NCI-H1105 treated with DMSO at 0.1 percent for 48 hours (cell line): ENCODE measurements at regions not wholly inside any gene's neighbourhood (a gene's known extent, or its start where the extent isn't known, plus 50 kb on each side); places are given as distances from the start of the nearest gene placed in this dataset.
"Not testable (repeated sequence)": the region's sequence is repeated elsewhere in the genome, so short reads cannot be mapped to it uniquely, and the experiment has no call there.

ENCODE experiments used
- DNase-seq: peaks from one replicate; lab custom pipeline; 2025; lab: John Stamatoyannopoulos, UW

DNA sequence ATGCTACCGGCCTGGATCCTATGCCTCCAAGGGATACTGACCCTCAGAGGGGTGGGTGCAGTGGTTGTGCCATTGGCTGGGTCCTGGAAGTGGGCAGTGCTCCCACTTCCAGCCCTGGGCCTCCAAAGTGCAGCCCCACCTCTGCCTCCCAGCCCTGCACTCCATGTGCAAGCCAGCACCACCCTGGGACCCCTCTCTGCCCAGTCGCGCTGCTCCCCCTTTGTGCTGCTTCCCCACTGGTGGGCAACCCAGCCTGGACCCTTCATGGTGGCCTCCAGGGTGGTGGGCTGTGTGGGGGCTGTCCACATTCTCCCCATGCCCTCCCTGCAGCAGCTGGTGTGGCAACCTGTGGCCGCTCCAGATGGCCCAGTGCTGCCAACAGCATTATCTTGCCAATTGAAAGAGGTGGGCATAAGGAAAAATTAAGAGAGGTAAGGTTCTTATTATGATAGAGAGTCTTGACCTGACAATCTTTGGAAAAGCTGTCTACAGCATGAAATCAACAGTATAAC is 309.7 kb downstream of the GUCY2F start:
- DNase-seq = no peak

DNA sequence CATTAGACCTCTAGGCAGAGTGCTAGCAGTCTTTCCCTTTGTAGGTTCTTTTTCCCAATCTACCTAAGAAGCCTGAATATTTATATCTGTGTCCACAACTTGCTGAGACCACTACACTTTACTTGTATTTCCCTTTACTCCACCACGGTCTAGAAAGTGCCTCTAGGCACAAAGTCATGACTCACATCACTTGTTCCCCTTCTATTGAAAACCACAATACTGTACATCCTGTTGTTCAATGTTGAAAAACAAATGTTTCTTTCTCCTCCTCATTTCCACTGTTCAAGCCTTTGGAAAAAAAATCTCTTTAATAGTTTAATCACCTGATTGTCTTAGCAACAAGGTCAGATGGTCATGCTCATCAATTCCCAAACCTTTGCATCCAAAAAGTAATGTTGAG is 326.7 kb downstream of the GUCY2F start:
- no peak for DNase-seq

DNA sequence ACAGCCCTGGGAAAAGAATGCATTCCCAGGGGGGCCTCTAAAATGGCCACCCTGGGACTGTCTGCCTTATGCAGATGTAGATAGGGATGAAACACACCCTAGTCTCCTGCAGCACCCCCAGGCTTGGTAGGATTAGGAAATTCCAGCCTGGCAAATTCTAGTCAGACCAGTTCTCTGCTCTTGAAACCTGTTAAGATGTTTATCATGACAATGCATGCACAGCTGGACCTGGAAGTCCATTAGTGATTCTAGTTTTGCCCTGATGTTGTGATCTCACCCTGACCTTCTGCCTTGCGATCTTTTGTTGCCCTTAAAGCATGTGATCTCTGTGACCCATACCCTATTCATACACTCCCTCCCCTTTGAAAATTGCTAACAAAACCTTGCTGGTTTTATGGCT is 337.7 kb downstream of the GUCY2F start:
- DNase-seq = not testable (repeated sequence)

DNA sequence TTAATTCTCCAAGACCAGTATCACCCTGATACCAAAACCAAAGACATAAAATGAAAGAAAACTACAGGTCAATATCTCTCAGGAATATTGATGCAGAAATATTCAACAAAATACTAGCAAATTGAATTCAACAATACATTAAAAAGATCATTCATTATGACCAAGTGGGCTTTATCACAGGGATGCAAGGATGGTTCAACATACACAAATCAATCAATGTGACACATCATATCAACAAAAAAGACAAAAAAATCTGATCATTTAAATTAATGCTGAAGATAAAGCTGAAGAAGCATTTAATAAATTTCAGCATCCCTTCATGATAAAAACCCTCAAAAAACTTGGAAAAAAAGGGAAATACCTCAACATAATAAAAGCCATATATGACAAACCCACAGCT is 341.4 kb downstream of the GUCY2F start:
- no peak for DNase-seq

DNA sequence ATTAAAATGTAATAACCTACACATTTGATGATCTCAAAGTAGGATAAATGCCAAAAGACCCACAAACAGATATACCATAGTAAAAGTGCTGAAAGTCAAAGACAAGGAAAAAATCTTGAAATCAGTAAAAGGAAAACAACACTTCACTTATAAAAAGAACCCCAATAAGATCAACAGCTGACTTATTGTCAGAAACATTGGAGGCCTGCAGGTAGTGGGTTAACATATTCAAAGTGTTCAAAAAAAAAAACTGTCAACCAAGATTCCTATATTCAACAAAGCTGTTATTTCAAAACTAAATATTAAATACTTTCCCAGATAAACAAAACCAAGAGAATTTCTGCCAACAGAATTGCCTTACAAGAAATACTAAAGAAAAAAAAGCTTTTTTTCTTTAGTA is 347.1 kb downstream of the GUCY2F start:
- DNase-seq = no peak

DNA sequence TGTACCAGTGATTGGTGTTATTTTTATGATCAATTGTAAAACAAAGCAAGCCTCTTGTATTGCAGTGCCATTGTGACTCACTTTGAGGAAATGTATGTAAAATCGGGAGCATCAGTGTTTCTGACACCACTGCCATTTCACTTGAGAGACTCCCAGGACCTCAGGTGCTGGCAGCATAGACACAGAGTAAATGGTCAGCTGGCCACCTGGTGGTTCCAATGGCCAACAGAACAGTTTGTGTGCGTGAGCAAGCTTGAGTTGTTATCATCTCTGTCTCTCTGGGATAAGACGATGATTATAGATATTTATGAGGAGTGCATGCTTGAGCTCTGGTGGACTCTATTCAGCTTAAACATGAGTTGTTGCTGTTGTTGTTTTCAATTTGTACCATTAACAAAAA is 356.6 kb downstream of the GUCY2F start:
- DNase-seq = no peak

DNA sequence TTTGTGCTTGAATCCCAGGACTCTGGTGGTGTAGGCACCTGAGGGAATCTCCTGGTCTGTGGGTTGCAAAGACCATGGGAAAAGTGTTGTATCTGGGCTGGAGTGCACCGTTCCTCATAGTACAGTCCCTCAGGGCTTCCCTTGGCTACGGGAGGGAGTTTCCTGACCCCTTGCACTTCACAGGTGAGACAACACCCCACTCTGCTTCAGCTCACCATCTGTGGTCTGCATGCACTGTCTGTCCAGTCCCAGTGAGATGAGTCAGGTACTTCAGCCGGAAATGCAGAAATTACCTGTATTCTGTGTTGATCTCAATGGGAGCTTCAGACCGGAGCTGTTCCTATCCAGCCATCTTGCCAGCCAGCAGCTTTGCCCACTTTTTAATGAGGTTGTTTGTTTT is 353.0 kb upstream of the IRS4 start:
- no peak for DNase-seq

DNA sequence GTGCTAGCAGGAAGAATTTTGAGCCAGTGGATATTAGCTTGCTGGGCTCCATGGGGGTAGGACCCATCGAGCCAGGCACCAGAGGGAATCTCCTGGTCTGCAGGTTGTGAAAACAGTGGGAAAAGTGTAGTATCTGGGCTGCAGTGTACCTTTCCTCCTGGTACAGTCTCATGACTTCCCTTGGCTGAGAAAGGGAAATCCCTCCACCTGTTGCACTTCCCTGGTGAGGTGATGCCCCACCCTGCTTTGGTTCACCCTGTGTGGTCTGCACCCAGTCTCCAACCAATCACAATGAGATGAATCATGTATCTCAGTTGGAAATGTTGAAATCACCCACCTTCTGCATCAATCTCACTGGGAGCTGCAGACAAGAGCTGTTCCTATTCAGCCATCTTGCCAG is 341.4 kb upstream of the IRS4 start:
- no peak for DNase-seq

DNA sequence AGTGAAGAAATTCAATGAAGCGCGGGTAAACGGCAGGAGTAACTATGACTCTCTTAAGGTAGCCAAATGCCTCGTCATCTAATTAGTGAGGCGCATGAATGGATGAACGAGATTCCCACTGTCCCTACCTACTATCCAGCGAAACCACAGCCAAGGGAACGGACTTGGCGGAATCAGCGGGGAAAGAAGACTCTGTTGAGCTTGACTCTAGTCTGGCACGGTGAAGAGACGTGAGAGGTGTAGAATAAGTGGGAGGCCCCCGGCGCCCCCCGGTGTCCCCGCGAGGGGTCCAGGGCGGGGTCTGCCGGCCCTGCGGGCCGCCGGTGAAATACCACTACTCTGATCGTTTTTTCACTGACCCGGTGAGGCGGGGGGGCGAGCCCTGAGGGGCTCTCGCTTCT is 317.8 kb upstream of the IRS4 start:
- DNase-seq = not testable (repeated sequence)

DNA sequence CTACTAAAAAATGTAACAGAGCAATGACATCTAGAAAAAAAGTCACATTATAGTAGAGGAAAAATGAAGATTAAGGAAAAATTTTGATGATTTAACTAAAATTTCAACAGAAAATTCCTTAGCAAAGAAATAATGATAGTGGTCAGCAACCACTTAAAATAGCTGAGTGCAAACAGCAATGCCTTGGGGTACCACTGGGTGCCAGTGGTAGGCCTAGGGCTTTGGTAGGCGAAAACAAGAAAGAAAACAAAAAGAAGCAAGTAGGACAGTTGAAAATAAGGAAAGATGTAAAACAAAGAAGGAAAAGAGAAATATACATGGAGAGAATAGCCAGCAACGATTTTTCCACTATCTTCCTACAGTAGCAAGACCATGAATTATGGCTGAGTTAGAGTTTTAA is 313.5 kb upstream of the IRS4 start:
- DNase-seq = no peak

DNA sequence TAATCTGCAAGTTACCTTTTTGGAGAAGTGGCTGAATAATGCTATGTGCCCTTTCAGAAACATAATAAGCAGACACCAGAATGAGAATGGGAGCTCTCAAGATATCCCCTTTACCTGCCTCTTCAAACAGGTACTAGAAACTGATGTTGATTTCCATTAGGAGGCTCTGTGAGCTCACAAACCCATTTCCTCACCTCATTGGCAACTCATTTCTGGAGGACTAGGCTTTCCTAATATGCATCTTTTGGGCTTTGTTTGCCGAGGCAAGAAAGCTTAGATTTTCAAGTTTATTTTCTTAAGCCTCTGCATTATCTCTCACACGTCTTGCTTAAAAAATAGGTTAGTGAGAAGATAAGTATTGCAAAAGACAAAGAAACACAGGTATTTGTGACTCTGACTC is 313.1 kb upstream of the IRS4 start:
- DNase-seq = no peak

DNA sequence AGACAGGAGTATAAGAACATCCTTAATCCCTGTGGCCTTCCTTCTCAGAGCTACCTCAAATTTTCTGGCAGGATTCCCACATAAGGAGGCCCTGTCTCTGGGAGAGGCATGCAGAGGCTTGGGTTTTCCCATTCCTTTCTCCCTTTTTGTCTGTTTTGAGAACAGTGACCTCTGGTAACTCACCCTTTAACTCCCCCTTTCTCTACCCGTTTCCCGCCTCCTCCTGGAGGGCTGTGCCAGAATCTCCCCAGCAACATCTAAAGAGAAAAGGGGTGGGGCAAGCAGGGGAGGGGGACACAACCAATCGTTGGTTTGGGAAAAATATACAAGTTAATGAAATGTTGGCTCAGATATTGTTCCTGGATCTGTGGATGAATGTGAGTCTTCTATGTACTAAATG is 303.7 kb upstream of the IRS4 start:
- DNase-seq = no peak

DNA sequence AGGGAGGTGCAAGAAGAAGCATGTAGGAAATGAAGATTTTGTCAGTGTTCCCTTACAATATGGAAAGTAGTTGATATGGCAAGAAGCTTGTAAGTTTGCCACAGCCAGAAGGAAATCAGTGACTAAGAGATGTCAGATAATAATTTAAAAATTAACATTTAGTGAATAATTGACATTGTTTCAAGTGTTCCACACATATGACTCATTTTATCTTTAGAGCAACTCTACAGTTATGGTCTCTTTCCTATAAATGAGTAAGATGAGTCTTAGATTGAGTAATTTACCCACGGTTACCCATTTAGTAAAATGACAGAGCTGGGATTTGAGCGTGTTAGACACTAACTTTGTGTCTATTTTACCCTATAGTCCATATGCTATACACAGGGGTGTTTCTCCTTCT is 300.3 kb upstream of the IRS4 start:
- no peak for DNase-seq

DNA sequence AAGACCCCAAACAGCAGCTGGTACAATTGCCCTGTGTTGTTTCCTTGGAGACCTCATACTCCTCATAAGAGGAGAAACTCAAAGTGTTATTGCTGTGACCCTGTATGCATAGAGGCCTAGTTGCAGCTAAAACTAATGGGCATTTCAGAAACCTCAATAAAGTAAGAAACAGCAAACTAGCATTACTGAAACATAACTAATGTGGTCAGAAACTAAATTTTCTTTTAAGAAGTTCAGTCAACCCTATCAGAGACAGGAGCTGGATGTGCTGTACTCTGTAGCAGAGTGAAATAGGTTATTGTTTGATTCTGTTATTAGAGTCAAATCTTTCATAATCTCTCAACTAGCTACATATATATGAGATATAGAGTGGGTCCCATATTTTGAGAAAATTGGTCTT is 257.5 kb upstream of the IRS4 start:
- no peak for DNase-seq

DNA sequence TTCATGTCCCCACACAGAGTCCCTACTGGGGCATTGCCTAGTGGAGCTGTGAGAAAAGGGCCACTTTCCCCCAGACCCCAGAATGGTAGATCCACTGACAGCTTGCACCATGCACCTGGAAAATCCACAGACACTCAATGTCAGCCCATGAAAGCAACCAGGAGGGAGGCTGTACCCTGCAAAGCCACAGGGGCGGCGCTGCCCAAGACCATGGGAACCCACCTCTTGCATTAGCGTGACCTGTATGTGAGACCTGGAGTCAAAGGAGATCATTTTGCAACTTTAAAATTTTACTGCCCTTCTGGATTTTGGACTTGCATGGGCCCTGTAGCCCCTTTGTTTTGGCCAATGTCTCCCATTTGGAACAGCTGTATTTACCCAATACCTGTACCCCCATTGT is 236.5 kb upstream of the IRS4 start:
- not testable (repeated sequence) for DNase-seq

DNA sequence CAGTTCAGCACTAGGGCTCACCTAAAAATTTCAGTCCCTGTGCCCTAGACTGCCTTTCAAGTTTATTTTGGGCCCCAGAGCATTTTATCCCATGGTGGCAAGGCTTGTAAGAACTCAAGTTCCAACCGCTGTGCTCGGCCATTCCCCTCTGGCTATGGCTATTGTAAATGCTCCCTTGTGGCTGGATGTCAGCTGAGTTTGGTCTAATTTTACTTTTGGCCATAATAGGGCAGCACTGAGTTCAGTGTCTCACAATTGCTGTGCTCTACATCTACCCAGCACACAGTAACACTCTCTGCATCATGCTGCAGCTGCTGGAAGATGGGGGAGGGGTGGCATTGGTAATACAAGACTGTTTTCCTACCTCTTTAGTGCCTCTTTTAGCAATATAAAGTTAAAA is 210.8 kb upstream of the IRS4 start:
- no peak for DNase-seq

DNA sequence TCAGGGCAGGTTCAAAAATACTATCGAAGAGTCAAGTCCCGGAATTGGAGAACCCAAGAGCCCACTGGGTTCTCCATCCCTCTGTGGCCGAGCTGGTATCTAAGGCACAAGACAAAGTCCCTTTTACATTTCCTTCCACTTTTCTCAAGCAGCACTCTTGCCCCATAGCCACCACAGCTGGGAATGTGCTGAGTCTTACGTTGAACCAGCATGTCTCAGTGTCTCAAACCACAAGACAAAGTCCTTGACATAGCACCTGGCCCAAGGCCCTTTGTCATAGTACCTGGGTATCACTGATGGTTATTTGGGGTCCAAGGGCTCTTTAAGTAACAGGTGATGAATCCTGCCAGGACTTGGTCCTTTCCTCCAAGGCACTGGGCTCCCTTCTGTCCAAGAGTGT is 210.2 kb upstream of the IRS4 start:
- no peak for DNase-seq

DNA sequence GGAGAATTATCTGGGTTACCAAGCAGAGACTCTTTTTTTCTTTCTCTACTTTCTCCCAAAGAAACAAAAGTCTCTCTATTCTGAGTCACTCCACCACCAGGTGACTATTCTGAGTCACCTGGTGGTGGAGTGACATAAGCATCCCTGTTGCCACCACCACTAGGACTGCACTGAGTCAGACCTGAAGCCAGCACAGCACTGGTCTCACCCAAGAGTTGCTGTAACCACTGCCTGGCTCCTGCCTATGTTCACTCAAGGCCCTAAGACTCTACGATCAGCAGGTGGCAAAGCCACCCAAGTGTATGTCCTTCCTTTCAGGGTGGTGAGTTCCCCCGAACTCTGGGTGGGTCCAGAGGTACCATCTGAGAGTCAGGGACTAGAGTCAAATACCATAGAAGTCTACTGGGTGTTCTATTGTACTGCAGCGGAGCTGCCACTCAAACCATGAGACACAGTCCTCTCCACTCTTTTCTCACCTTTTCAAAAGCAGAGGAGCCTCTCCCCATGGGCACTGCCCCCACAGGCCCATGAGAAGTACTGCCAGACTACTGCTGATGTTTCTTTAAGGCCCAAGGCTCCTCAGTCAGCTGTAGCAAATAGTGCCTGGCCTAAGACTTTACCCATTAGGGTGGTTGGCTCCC is 209.6 kb upstream of the IRS4 start:
- no peak for DNase-seq

DNA sequence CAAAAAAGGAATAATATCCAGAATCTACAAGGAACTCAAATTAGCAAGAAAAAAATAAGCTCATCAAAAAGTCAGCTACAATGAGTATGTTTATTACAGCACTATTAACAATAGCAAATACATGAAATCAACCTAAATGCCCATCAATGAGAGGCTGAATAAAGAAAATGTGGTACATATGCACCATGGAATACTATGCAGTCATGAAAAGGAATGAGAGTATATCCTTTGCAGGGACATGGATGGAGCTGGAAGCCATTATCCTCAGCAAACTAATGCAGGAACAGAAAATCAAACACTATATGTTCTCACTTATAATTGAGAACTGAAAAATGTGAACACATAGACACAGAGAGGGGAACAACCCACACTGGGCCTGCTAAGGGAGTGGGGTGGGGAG is 178.4 kb upstream of the IRS4 start:
- DNase-seq = no peak

DNA sequence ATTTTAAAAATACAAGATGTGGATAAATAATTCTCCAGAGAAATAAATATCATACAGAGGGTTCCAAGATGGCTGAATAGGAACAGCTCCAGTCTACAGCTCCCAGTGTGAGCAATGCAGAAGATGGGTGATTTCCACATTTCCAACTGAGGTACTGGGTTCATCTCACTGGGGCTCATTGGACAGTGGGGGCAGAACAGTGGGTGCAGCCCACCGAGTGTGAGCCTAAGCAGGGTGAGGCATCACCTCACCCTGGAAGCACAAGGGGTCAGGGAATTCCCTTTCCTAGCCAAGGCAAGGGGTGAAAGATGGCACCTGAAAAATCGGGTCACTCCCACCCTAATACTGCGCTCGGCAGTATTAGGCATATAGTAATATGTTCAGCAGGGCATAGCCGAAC is 167.5 kb upstream of the IRS4 start:
- not testable (repeated sequence) for DNase-seq

DNA sequence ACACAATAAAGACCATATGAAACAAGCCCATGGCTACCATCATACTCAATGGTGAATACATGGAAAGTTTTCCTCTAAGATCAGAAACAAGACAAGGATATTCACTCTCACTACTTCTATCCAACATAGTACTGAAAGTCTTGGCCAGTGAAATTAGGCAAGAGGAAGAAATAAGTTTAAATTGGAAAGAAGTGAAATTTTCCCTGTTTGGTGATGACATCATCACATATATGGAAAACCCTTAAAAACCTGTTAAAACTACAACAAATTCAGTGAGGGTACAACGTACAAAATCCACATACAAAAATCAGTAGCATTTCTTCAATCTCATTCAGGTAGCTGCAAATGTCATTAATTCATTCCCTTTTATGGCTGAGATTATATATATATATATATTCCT is 164.0 kb upstream of the IRS4 start:
- DNase-seq = no peak

DNA sequence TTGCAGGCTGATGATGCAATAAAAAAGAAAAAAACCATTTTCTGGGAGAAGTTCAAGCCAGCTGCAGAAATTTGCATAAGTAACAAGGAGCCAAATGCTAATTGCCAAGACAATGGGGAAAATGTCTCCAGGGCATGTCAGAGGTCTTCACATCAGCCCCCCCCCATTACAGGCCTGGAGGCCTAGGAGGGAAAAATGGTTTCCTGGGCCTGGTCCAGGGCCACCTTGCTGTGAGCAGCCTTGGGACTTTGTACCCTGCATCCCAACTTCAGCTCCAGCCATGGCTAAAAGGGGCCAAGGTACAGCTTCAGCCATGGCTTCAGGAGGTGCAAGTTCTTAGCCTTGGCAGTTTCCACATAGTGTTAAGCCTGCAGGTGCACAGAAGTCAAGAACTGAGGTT is 160.0 kb upstream of the IRS4 start:
- DNase-seq = not testable (repeated sequence)

DNA sequence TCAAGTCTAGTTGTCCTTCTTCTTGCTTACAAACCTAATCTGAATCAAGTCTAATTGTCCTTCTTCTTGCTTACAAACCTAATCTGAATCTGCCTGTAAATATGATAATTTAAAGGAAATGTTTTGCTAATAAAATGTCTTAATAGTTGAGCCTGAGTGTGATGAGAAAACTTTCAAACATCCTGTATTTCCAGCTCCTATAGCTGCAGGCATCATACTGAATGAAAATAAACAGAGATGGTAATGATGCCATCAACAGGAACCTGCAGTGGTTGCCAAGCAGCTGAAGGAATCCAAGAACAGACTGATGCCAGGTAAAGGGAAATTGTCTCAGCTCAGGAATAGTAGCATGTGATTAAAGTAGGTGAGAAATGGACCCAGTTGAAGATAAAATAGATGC is 156.1 kb upstream of the IRS4 start:
- no peak for DNase-seq

DNA sequence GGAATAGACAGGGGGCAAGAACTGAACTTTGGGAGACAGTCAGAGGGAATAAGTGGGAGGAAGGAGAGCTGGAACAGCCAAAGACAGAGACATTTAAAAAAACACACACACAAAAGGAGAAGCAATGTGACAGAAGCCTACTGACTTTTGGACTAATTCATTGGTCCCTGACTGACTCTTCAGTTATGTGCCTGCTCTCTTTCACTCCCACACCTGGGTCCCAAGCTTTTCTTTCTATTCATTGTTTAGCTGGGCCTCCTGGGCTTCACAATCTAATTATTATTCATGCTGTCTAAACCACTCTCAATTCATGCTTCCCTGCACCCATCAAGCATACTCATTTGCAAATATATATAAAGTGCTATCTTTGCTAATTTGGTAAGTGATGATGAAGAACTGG is 139.2 kb upstream of the IRS4 start:
- DNase-seq = no peak

DNA sequence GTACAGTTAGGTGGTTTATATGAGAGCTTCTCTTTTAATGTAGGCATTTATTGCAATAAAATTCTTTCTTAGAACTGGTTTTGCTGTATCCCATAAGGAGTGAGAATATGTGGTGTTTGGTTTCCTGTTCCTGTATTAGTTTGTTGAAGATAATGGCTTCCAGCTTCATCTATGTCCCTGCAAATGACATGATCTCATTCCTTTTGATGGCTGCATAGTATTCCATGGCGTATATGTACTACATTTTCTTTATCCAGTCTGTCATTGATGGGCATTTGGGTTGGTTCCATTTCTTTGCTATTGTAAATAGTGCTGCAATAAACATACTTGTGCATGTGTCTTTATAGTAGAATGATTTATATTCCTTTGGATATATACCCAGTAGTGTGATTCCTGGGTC is 106.7 kb upstream of the IRS4 start:
- DNase-seq = not testable (repeated sequence)
